Suprapubic skin (tissue), 4 donors: ENCODE measurements at regions not wholly inside any gene's neighbourhood (a gene's known extent, or its start where the extent isn't known, plus 50 kb on each side); places are given as distances from the start of the nearest gene placed in this dataset.

Experiments used
- DNase-seq, 2 donors: peaks; one replicate each; pipeline ENCODE4 v3.0.0-alpha.2; 2019; ENCODE audit warnings: low spot score in 2 of 2
- H3K27ac ChIP-seq: fragments of 200-600 bp; sonication (generic); one replicate; pipeline ENCODE4 v1.5.1; 2019
- H3K27me3 ChIP-seq: fragments of 200-600 bp; sonication (generic); one replicate; pipeline ENCODE4 v1.5.1; 2019
- H3K36me3 ChIP-seq: fragments of 200-600 bp; sonication (generic); one replicate; pipeline ENCODE4 v1.5.1; 2019
- H3K4me1 ChIP-seq: fragments of 200-600 bp; sonication (generic); one replicate; pipeline ENCODE4 v1.5.1; 2019
- H3K4me3 ChIP-seq: fragments of 200-600 bp; sonication (generic); one replicate; pipeline ENCODE4 v1.5.1; 2019; ENCODE audit warnings: mild to moderate bottlenecking
- H3K9me3 ChIP-seq: fragments of 200-600 bp; sonication (generic); one replicate; pipeline ENCODE4 v1.5.1; 2019
- EP300 ChIP-seq: sonication (generic); formaldehyde crosslinking; IDR thresholded peaks from one replicate; pipeline ENCODE4 v1.6.1; 2017; ENCODE audit warnings: antibody characterized with exemption
- POLR2A ChIP-seq, 2 donors: fragments of 450-650 bp; IDR thresholded peaks; one replicate each; pipeline ENCODE4 v1.6.1; 2017; ENCODE audit warnings: antibody characterized with exemption in 2 of 2, mild to moderate bottlenecking in 2 of 2, moderate library complexity in 2 of 2
- POLR2AphosphoS5 ChIP-seq, 3 donors: sonication (generic); formaldehyde crosslinking; IDR thresholded peaks; one replicate each; pipeline ENCODE4 v1.6.1; 2017; ENCODE audit warnings: antibody characterized with exemption in 3 of 3
- WGBS: methylation state at CpG from one replicate; pipeline ENCODE4 v1.1.5; 2018; 5-methylcytosine and 5-hydroxymethylcytosine counted together
- TF ChIP-seq, protein P1 (sequence below), 2 donors: fragments of 200-600 bp in 1 of 2; fragments of 450-650 bp in 1 of 2; sonication (generic) in 1 of 2; IDR thresholded peaks; one replicate each; pipeline ENCODE4 v1.5.1; 2016 to 2019; ENCODE audit warnings: antibody characterized with exemption in 2 of 2, mild to moderate bottlenecking in 1 of 2, moderate library complexity in 1 of 2

DNA sequence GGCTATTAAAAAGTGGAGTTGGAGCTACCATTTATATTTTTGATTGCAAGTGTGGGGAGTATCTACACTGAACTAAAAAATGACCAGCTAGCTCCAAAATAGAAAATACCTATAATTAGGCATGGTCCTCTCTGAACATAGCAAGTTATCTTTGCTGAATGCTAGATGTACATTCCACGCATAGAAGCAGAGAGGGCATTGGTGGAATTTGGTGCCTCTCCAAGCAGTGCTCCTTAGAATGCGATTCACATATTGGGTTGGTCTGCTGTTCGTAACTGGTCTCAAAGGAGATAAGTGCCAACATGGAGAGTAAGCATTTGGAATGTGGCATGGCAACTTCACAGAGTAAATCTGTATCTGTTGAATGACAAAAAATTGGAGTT, 196.2 kb downstream of the PTN start:
- no peak overlapping the region for H3K4me3 ChIP-seq
- H3K27me3 ChIP-seq = no peaks in the 10 kb centered on the region
- TF ChIP-seq, protein P1, sequence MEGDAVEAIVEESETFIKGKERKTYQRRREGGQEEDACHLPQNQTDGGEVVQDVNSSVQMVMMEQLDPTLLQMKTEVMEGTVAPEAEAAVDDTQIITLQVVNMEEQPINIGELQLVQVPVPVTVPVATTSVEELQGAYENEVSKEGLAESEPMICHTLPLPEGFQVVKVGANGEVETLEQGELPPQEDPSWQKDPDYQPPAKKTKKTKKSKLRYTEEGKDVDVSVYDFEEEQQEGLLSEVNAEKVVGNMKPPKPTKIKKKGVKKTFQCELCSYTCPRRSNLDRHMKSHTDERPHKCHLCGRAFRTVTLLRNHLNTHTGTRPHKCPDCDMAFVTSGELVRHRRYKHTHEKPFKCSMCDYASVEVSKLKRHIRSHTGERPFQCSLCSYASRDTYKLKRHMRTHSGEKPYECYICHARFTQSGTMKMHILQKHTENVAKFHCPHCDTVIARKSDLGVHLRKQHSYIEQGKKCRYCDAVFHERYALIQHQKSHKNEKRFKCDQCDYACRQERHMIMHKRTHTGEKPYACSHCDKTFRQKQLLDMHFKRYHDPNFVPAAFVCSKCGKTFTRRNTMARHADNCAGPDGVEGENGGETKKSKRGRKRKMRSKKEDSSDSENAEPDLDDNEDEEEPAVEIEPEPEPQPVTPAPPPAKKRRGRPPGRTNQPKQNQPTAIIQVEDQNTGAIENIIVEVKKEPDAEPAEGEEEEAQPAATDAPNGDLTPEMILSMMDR (IDR thresholded peaks at IDR 0.05) = no peak
- TF ChIP-seq POLR2A (IDR thresholded peaks at IDR 0.05) = no peak
- TF ChIP-seq EP300 = no peak
- no peak for TF ChIP-seq POLR2AphosphoS5 (IDR thresholded peaks at IDR 0.05)
- H3K36me3 ChIP-seq = no peaks in the 10 kb centered on the region
- 81% methylated on average over 3 of the region's 3 CpGs for WGBS
- no peak for DNase-seq
- no peaks in the 10 kb centered on the region for H3K9me3 ChIP-seq
- H3K4me1 ChIP-seq = no peaks in the 10 kb centered on the region
- H3K27ac ChIP-seq = no peak overlapping the region

DNA sequence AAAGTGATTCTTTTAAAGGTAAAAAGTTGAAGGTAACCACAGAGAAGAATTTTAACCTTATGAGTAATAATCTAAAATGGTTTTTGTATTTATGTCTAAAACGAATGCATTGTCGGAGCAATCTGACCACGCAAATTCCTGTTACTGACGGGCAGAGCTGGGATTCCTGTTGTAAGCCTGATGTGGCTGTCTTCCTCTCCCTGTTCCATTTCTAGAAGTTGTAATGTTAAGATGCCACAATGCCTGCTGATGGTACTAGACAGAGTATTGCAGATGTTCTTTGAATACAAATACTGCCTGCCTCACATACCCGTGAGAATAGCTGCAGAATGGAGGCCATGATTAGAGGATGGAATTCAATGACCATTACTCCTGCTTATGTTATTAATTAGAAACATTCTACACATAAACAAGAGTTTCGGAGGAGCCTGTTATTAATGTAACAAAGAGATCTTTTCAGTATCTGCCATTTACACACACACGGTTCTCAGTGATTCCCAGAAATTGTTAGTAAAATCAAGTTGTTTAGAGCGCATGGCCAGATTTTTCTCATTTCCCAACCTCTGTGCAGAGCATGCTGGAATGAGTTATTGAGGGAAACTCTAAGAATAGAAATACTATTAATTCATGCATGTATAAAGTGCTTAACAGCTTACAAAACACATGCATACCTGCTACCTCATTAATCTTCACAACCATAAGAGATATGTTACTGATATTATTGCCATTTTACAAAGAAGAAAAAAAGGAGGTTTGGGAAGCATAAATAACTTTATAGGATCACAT, 196.8 kb downstream of the PTN start:
- WGBS = 67% methylated on average over 8 of the region's 8 CpGs
- DNase-seq = no peak
- Histone ChIP-seq H3K27ac (no peak overlapping the region), H3K4me1 (no peaks in the 10 kb centered on the region), H3K27me3 (no peaks in the 10 kb centered on the region), H3K9me3 (no peaks in the 10 kb centered on the region), H3K4me3 (no peak overlapping the region), H3K36me3 (no peaks in the 10 kb centered on the region)
- no peak for TF ChIP-seq EP300

DNA sequence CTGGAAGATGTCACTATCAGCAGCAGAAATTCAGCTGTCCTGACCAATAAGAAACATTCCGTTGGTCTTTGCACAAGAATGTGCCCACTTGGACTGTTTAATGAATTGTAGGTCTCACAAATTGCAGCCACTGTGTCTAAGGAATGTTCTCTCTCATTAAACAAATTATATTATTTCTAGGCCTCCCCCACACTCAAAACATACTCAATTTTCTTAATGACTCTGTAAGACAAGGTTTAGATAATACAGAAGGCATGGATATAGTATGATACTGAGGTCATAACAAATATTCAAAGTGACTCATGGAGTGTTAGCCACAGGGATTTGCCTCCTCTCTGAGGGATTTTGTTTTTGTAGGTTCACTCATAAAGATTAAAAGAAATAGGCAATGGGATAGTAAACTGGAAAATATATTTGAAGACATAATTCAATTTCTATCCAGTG, 197.5 kb downstream of the PTN start:
- Histone ChIP-seq H3K9me3 (no peaks in the 10 kb centered on the region), H3K4me1 (no peaks in the 10 kb centered on the region), H3K27me3 (no peaks in the 10 kb centered on the region), H3K36me3 (no peaks in the 10 kb centered on the region), H3K4me3 (no peak overlapping the region), H3K27ac (no peak overlapping the region)
- no peak for TF ChIP-seq POLR2A (IDR thresholded peaks at IDR 0.05)
- TF ChIP-seq EP300 = no peak
- TF ChIP-seq, protein P1 (IDR thresholded peaks at IDR 0.05) = no peak
- no peak for TF ChIP-seq POLR2AphosphoS5 (IDR thresholded peaks at IDR 0.05)
- 52% methylated on average over 1 of the region's 1 CpG for WGBS
- DNase-seq = no peak

DNA sequence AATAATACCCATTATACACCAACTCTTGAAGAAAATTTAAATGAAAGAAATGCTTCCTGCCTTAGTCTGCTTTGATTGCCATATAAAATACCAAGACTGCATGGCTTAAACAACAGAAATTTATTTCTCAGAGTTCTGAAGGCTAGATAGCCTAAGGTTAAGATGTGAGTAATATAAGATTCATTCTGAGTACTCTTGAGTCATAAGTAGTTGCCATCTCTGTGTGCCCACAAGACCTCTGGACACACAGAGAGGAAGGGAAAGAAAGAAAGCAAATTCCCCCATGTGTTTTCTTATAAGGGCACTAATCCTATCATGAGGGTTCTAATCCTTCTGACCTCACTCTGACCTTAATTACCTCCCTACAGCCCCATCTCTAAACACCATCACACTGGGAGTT, 201.2 kb downstream of the PTN start:
- no peaks in the 10 kb centered on the region for H3K36me3 ChIP-seq
- H3K4me1 ChIP-seq = no peaks in the 10 kb centered on the region
- no peak for TF ChIP-seq POLR2A (IDR thresholded peaks at IDR 0.05)
- TF ChIP-seq POLR2AphosphoS5 (IDR thresholded peaks at IDR 0.05) = no peak
- TF ChIP-seq, protein P1 (IDR thresholded peaks at IDR 0.05) = no peak
- no peak for TF ChIP-seq EP300
- no peak overlapping the region for H3K27ac ChIP-seq
- H3K9me3 ChIP-seq = no peaks in the 10 kb centered on the region
- no peak for DNase-seq
- no peaks in the 10 kb centered on the region for H3K27me3 ChIP-seq
- no peak overlapping the region for H3K4me3 ChIP-seq

DNA sequence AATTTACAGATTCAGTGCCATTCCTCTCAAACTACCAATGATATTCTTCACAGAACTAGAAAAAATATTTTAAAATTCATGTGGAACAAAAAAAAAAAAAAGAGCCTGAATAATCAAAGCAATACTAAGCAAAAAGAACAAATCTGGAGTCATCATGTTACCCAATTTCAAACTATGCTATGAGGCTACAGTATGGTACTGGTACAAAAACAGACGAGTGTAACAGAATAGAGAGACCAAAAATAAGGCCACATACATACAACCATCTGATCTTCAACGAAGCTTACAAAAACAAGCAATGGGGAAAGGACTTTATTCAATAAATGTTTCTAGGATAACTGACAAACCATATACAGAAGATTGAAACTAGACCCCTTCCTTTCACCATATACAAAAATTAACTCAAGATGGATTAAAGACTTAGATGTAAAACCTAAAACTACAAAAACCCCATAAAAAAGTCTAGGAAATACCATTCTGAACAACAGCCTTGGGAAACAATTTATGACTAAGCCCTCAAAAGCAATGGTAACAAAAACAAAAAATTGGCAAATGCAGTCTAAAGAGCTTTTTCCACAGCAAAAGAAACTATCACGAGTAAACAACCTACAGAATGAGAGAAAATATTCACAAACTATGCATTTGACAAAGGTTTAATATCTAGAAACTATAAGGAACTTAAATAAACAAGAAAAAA, 207.7 kb downstream of the PTN start:
- TF ChIP-seq EP300 (no peak), POLR2AphosphoS5 (IDR thresholded peaks at IDR 0.05) (no peak), POLR2A (IDR thresholded peaks at IDR 0.05) (no peak)
- no peaks in the 10 kb centered on the region for H3K27me3 ChIP-seq
- 67% methylated on average over 3 of the region's 3 CpGs for WGBS
- H3K4me3 ChIP-seq = no peak overlapping the region
- peaks cover 4% of the 10 kb centered on the region for H3K9me3 ChIP-seq
- no peak for DNase-seq
- H3K36me3 ChIP-seq = no peaks in the 10 kb centered on the region
- H3K27ac ChIP-seq = no peak overlapping the region
- no peaks in the 10 kb centered on the region for H3K4me1 ChIP-seq

DNA sequence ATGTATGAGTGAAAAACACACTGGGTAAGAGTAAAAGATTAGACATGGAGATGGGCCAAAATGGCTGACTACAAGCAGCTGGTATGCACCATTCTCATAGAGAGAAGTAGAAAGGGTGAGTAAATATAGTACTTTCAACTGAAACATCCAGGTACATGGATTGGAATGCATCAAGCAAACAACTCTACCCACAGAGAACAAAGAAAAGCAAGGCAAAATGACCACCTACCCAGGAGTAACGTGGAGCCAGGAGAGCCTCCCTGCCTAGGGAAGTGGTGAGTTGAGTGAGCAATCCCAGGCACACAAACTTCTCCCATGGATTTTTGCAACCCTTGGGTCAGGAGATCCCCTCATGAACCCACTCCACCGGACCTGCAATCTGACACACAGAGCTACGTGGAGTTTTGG, 212.8 kb downstream of the PTN start:
- H3K9me3 ChIP-seq = peaks cover 5% of the 10 kb centered on the region
- H3K27ac ChIP-seq = no peak overlapping the region
- TF ChIP-seq, protein P1 (IDR thresholded peaks at IDR 0.05) = no peak
- TF ChIP-seq EP300 (no peak), POLR2AphosphoS5 (IDR thresholded peaks at IDR 0.05) (no peak), POLR2A (IDR thresholded peaks at IDR 0.05) (no peak)
- H3K4me3 ChIP-seq = no peak overlapping the region
- no peaks in the 10 kb centered on the region for H3K36me3 ChIP-seq
- WGBS = 87% methylated on average over 3 of the region's 3 CpGs
- no peak for DNase-seq
- H3K27me3 ChIP-seq = no peaks in the 10 kb centered on the region
- H3K4me1 ChIP-seq = no peaks in the 10 kb centered on the region
